Endothelial cell of umbilical vein (primary cell): ENCODE measurements at regions not wholly inside any gene's neighbourhood (a gene's known extent, or its start where the extent isn't known, plus 50 kb on each side); places are given as distances from the start of the nearest gene placed in this dataset.

ENCODE experiments used
- BruUV-seq: library from RNA; stranded (reverse); fragments of 400-500 nt; replicated peaks from 2 replicates; lab custom pipeline; 2021; lab: Mats Ljungman, UMichigan
- CTCF ChIA-PET: fragments of 300-600, 350-600 bp; sonication (Branson Sonifier 250); formaldehyde crosslinking; loops from one replicate; lab custom pipeline; 2021; ENCODE audit warnings: antibody characterized with exemption, inconsistent platforms; lab: Charles Lee
- POLR2A ChIA-PET: fragments of 300-600, 350-600 bp; sonication (Branson Sonifier 250); formaldehyde crosslinking; loops from one replicate; lab custom pipeline; 2021; ENCODE audit warnings: antibody characterized with exemption, inconsistent platforms; lab: Charles Lee
- DNase-seq: peaks from one replicate; pipeline ENCODE4 v3.0.0-alpha.2; 2011; ENCODE audit warnings: low read depth, low spot score
- FAIRE-seq: peaks from 2 replicates; lab custom pipeline; 2011; peaks lifted over from hg19 to GRCh38; lab: Jason Lieb, UNC
- H2AFZ ChIP-seq: 2 replicates; pipeline ENCODE4 v1.6.0; 2012; ENCODE audit warnings: low read depth, low read length, control low read depth, inconsistent platforms
- H3K27ac ChIP-seq: 2 replicates; pipeline ENCODE4 v1.5.1; 2011; ENCODE audit warnings: low read depth, mild to moderate bottlenecking, control low read depth, low read length, moderate library complexity; ENCODE audit not compliant: insufficient read depth
- H3K27me3 ChIP-seq, 2 experiments: 2 replicates each; pipeline versions ENCODE4 v1.6.0 to v1.6.1; 2011; ENCODE audit warnings: low read length in 2 of 2, mixed read lengths in 1 of 2; ENCODE audit not compliant: control insufficient read depth in 2 of 2, insufficient read depth in 2 of 2
- H3K36me3 ChIP-seq, 2 experiments: 2 replicates in 1 of 2; 3 replicates in 1 of 2; pipeline ENCODE4 v1.5.1; 2011; ENCODE audit warnings: low read length in 2 of 2, mild to moderate bottlenecking in 1 of 2, moderate library complexity in 1 of 2; ENCODE audit not compliant: control insufficient read depth in 2 of 2, insufficient read depth in 2 of 2; ENCODE audit errors: extremely low read depth in 1 of 2
- H3K4me1 ChIP-seq: 3 replicates; pipeline ENCODE4 v1.5.1; 2011; ENCODE audit warnings: mild to moderate bottlenecking, low read length; ENCODE audit not compliant: control insufficient read depth, insufficient read depth; ENCODE audit errors: extremely low read depth
- H3K4me2 ChIP-seq: 2 replicates; pipeline ENCODE4 v1.6.1; 2011; ENCODE audit warnings: low read length, control low read depth, mixed read lengths; ENCODE audit not compliant: insufficient read depth
- H3K4me3 ChIP-seq, 3 experiments: fragments of 200-600 bp in 1 of 3; sonication (generic), shearing (Covaris generic) in 1 of 3; replicated peaks in 1 of 3; 2 replicates each; pipeline ENCODE4 v1.5.1; 2011 to 2016; ENCODE audit warnings: control low read depth in 3 of 3, low read length in 3 of 3, mild to moderate bottlenecking in 2 of 3, inconsistent platforms in 1 of 3, low read depth in 1 of 3, moderate library complexity in 1 of 3; ENCODE audit not compliant: insufficient read depth in 1 of 3
- H3K79me2 ChIP-seq: 2 replicates; pipeline ENCODE4 v1.6.0; 2012; ENCODE audit warnings: low read length, inconsistent platforms; ENCODE audit not compliant: control insufficient read depth, insufficient read depth
- H3K9ac ChIP-seq: replicated peaks from 2 replicates; pipeline ENCODE3; 2011; ENCODE audit warnings: low read length, control low read depth; ENCODE audit not compliant: insufficient read depth; ENCODE audit errors: extremely low read depth
- H3K9me1 ChIP-seq: replicated peaks from 3 replicates; pipeline ENCODE4 v1.6.0; 2011; ENCODE audit warnings: mild to moderate bottlenecking, low read length; ENCODE audit not compliant: control insufficient read depth, insufficient read depth; ENCODE audit errors: extremely low read depth
- H3K9me3 ChIP-seq: replicated peaks from 2 replicates; pipeline ENCODE4 v1.5.1; 2012; ENCODE audit warnings: low read length, inconsistent platforms; ENCODE audit not compliant: control insufficient read depth, insufficient read depth
- H4K20me1 ChIP-seq: replicated peaks from 2 replicates; pipeline ENCODE3; 2011; ENCODE audit warnings: mild to moderate bottlenecking, low read length; ENCODE audit not compliant: control insufficient read depth, insufficient read depth; ENCODE audit errors: extremely low read depth
- CTCF ChIP-seq, 2 donors: IDR thresholded peaks; 1 replicate in 1 of 2; 2 replicates in 1 of 2; pipeline ENCODE4 v1.5.1; 2011; ENCODE audit warnings: low read length in 2 of 2, mild to moderate bottlenecking in 2 of 2, moderate library complexity in 2 of 2, control low read depth in 1 of 2, inconsistent platforms in 1 of 2, low read depth in 1 of 2; ENCODE audit not compliant: insufficient read depth in 1 of 2; ENCODE audit errors: extremely low read depth in 1 of 2
- EZH2 ChIP-seq: IDR thresholded peaks from 2 replicates; pipeline ENCODE4 v1.6.1; 2012; ENCODE audit warnings: borderline replicate concordance, low read depth, mild to moderate bottlenecking, moderate library complexity, low read length, inconsistent platforms; ENCODE audit not compliant: severe bottlenecking
- FOS ChIP-seq: IDR thresholded peaks from 2 replicates; pipeline ENCODE4 v1.6.1; 2011; ENCODE audit warnings: mild to moderate bottlenecking, low read length, moderate library complexity, borderline replicate concordance; ENCODE audit not compliant: insufficient read depth
- GATA2 ChIP-seq: IDR thresholded peaks from 2 replicates; pipeline ENCODE4 v1.7.0; 2011; ENCODE audit warnings: low read depth, mild to moderate bottlenecking, moderate library complexity, mixed read lengths, low read length; ENCODE audit not compliant: insufficient read length, insufficient read depth
- JUN ChIP-seq: IDR thresholded peaks from 2 replicates; pipeline ENCODE4 v1.6.1; 2011; ENCODE audit warnings: borderline replicate concordance, low read depth; ENCODE audit not compliant: insufficient read length, insufficient read depth
- MYC ChIP-seq: IDR thresholded peaks from one replicate; pipeline ENCODE4 v1.6.1; 2011; ENCODE audit warnings: mild to moderate bottlenecking, low read depth, low read length
- POLR2AphosphoS5 ChIP-seq: IDR thresholded peaks from 2 replicates; pipeline ENCODE4 v1.6.1; 2012; ENCODE audit warnings: low read depth, mild to moderate bottlenecking, control low read depth, low read length, moderate library complexity; ENCODE audit not compliant: insufficient read depth
- dilution Hi-C: fragments of 300-500 bp; cut with MboI; formaldehyde crosslinking; loops from one replicate; pipeline ENCODE4 v1.15.0; 2019; ENCODE audit warnings: low sequenced_read_pairs; ENCODE audit not compliant: extremely low pct_ligation_motif_present
- intact Hi-C: fragments of 100-400 bp; cut with micrococcal nuclease; formaldehyde crosslinking; loops from one replicate; pipeline ENCODE4 v1.10.0; 2022

GRCh38 chr2:16228951-16229350 lies 288.6 kb downstream of the MYCN start:
- Histone ChIP-seq H3K4me3 (no peak overlapping the region), H3K4me2 (no peak overlapping the region), H3K27me3 (no peaks in the 10 kb centered on the region), H3K9ac (no peak overlapping the region), H3K27ac (no peak overlapping the region), H2AFZ (no peak overlapping the region), H4K20me1 (no peaks in the 10 kb centered on the region), H3K9me3 (no peaks in the 10 kb centered on the region), H3K79me2 (no peaks in the 10 kb centered on the region), H3K9me1 (no peaks in the 10 kb centered on the region), H3K4me1 (no peaks in the 10 kb centered on the region), H3K36me3 (no peaks in the 10 kb centered on the region)
- dilution Hi-C loops = no loop called here
- FAIRE-seq = no peak
- no peak for DNase-seq
- BruUV-seq = no TSS peak
- POLR2A ChIA-PET = no interaction called here
- CTCF ChIA-PET = no interaction called here
- TF ChIP-seq EZH2 = no peak
- intact Hi-C loops = no loop called here

GRCh38 chr2:16228471-16228870 lies 288.1 kb downstream of the MYCN start:
- Histone ChIP-seq H3K9me3 (no peaks in the 10 kb centered on the region), H3K27ac (no peak overlapping the region), H3K9ac (no peak overlapping the region), H3K4me1 (no peaks in the 10 kb centered on the region), H3K4me2 (no peak overlapping the region), H2AFZ (no peak overlapping the region), H3K36me3 (no peaks in the 10 kb centered on the region), H3K79me2 (no peaks in the 10 kb centered on the region), H4K20me1 (no peaks in the 10 kb centered on the region), H3K27me3 (no peaks in the 10 kb centered on the region), H3K4me3 (no peak overlapping the region), H3K9me1 (no peaks in the 10 kb centered on the region)
- POLR2A ChIA-PET = no interaction called here
- dilution Hi-C loops (no loop called here), intact Hi-C loops (no loop called here)
- BruUV-seq = no TSS peak
- DNase-seq = no peak
- no peak for FAIRE-seq
- TF ChIP-seq GATA2 = no peak
- TF ChIP-seq MYC = no peak
- TF ChIP-seq POLR2AphosphoS5 = no peak
- no peak for TF ChIP-seq EZH2
- TF ChIP-seq JUN = no peak
- no peak for TF ChIP-seq CTCF (IDR thresholded peaks at IDR 0.05; ENCODE audit: extremely low read depth in 1 of 2, insufficient read depth in 1 of 2, low read depth in 1 of 2, low read length in 2 of 2)
- TF ChIP-seq FOS = no peak
- CTCF ChIA-PET = no interaction called here
